Kidney (tissue), 13 donors: ENCODE measurements at regions not wholly inside any gene's neighbourhood (a gene's known extent, or its start where the extent isn't known, plus 50 kb on each side); places are given as distances from the start of the nearest gene placed in this dataset.
A peak's percentile ranks its signal among the peaks of the same experiment; 100 is the strongest.

Experiments
- DNase-seq, 5 donors: peaks; one replicate each; pipeline ENCODE4 v3.0.0-alpha.2; 2013 to 2020
- FAIRE-seq: peaks from 2 replicates; lab custom pipeline; 2012; peaks lifted over from hg19 to GRCh38; lab: Jason Lieb, UNC
- H3K27ac ChIP-seq, 2 donors: one replicate each; pipeline ENCODE4 v1.7.0; 2013; ENCODE audit warnings: low read depth in 2 of 2, low read length in 2 of 2, inconsistent platforms in 1 of 2
- H3K27me3 ChIP-seq: one replicate; pipeline ENCODE4 v1.7.1; 2013; ENCODE audit warnings: low read length, inconsistent platforms; ENCODE audit not compliant: control insufficient read depth, insufficient read depth
- H3K36me3 ChIP-seq, 3 donors: one replicate each; pipeline versions ENCODE4 v1.7.0 to v1.7.1; 2013; ENCODE audit warnings: low read length in 3 of 3, control low read depth in 1 of 3, inconsistent platforms in 1 of 3; ENCODE audit not compliant: insufficient read depth in 3 of 3, control insufficient read depth in 2 of 3
- H3K4me1 ChIP-seq, 3 donors: one replicate each; pipeline versions ENCODE4 v1.7.0 to v1.7.1; 2013; ENCODE audit warnings: low read length in 3 of 3, inconsistent platforms in 1 of 3, low read depth in 1 of 3; ENCODE audit not compliant: control insufficient read depth in 2 of 3, insufficient read depth in 2 of 3
- H3K4me3 ChIP-seq, 3 donors: one replicate each; pipeline versions ENCODE4 v1.7.0 to v1.8.1; 2013; ENCODE audit warnings: low read length in 3 of 3, control low read depth in 1 of 3, inconsistent platforms in 1 of 3
- H3K9ac ChIP-seq, 3 donors: one replicate each; pipeline versions ENCODE4 v1.7.0 to v1.7.1; 2013; ENCODE audit warnings: low read length in 3 of 3, control low read depth in 1 of 3, inconsistent platforms in 1 of 3
- H3K9me3 ChIP-seq, 3 donors: one replicate each; pipeline versions ENCODE4 v1.7.0 to v1.7.1; 2013; ENCODE audit warnings: low read length in 3 of 3, control low read depth in 1 of 3, inconsistent platforms in 1 of 3; ENCODE audit not compliant: control insufficient read depth in 2 of 3, insufficient read depth in 1 of 3
- intact Hi-C: fragments of 100-400 bp; cut with DNase I; formaldehyde crosslinking; loops from one replicate; pipeline ENCODE4 v1.11.1; 2022
- TF ChIP-seq, protein P1 (sequence below): IDR thresholded peaks from 3 replicates; pipeline ENCODE4 v1.5.1; 2012; ENCODE audit warnings: mild to moderate bottlenecking, moderate library complexity, borderline replicate concordance; ENCODE audit not compliant: insufficient read depth; ENCODE audit errors: extremely low read depth
- donor health status: control.
- donor health status: control.
- donor health status: control.
- donor health status: control.
- donor health status: control.
- donor health status: DM: yes; HTN: yes; CAD: no.
- donor health status: Normal renal cell carcinoma (clear cell type).

DNA sequence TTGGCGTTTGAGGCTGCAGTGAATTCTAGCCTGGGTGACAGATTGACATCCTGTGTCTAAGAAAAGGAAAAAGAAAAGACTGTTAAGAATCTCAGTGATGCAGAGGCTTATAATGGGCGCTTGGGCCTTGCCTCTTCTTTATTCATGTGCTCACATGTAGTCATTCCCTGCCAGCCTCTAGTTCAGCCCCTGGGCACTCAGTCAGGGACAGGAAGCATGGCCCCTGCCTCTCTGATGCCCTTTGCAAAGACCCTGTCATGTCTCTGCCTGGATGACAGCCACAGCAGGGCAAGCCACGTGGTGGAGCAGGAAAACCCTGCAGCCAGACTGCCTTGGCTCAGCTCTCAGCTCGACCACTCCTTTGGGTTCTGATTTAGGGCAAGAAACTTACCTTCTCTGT lies 368.9 kb downstream of the RPS24 start:
- no peak overlapping the region for H3K4me3 ChIP-seq
- no peak overlapping the region for H3K9ac ChIP-seq
- H3K27ac ChIP-seq = no peak overlapping the region
- intact Hi-C loops = no loop called here
- H3K27me3 ChIP-seq = no peaks in the 10 kb centered on the region
- TF ChIP-seq, protein P1, sequence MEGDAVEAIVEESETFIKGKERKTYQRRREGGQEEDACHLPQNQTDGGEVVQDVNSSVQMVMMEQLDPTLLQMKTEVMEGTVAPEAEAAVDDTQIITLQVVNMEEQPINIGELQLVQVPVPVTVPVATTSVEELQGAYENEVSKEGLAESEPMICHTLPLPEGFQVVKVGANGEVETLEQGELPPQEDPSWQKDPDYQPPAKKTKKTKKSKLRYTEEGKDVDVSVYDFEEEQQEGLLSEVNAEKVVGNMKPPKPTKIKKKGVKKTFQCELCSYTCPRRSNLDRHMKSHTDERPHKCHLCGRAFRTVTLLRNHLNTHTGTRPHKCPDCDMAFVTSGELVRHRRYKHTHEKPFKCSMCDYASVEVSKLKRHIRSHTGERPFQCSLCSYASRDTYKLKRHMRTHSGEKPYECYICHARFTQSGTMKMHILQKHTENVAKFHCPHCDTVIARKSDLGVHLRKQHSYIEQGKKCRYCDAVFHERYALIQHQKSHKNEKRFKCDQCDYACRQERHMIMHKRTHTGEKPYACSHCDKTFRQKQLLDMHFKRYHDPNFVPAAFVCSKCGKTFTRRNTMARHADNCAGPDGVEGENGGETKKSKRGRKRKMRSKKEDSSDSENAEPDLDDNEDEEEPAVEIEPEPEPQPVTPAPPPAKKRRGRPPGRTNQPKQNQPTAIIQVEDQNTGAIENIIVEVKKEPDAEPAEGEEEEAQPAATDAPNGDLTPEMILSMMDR = no peak
- peak in 1 of 5 donors; percentile 22 for DNase-seq
- H3K9me3 ChIP-seq = no peaks in the 10 kb centered on the region
- H3K36me3 ChIP-seq = no peaks in the 10 kb centered on the region
- FAIRE-seq = no peak
- peaks cover 0 to 6% (median 3%) of the 10 kb centered on the region in 3 donors for H3K4me1 ChIP-seq

DNA sequence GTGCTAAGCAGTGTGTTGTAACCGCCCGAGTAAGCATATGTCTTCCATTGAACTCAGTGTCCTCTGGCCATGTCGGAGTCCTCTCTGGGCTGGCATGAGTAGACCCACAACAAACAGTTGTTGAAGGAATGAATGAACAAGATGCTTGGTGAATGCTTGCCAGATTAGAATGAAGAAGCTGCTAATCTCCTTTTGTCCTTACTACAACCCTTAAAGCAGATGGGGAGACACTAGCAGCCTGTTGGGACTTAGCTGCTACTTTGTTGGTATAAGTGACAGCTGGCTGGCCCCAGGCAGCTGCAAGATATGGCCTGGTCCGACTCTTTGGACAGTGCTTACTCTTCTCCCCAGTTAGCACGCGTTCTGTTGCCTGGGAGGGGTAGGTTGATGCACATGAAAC lies 370.1 kb downstream of the RPS24 start:
- H3K9me3 ChIP-seq = no peaks in the 10 kb centered on the region
- no peak overlapping the region for H3K9ac ChIP-seq
- no peak overlapping the region for H3K27ac ChIP-seq
- no peak overlapping the region for H3K4me3 ChIP-seq
- intact Hi-C loops = no loop called here
- peaks cover 5 to 9% (median 6%) of the 10 kb centered on the region in 3 donors for H3K4me1 ChIP-seq
- FAIRE-seq (no peak), DNase-seq (no peak)
- TF ChIP-seq, protein P1 = no peak
- H3K36me3 ChIP-seq = no peaks in the 10 kb centered on the region
- H3K27me3 ChIP-seq = no peaks in the 10 kb centered on the region

GRCh38 chr10:78404296-78404695 lies 370.6 kb downstream of the RPS24 start:
- H3K4me1 ChIP-seq = peaks cover 5 to 9% (median 6%) of the 10 kb centered on the region in 3 donors
- FAIRE-seq = no peak

GRCh38 chr10:78405231-78405630 lies 371.6 kb downstream of the RPS24 start:
- TF ChIP-seq, protein P1 = no peak
- FAIRE-seq (no peak), DNase-seq (peak in 1 of 5 donors; percentile 16)
- intact Hi-C loops = no loop called here
- H3K9ac ChIP-seq = no peak overlapping the region
- H3K36me3 ChIP-seq = no peaks in the 10 kb centered on the region
- no peaks in the 10 kb centered on the region for H3K27me3 ChIP-seq
- no peak overlapping the region for H3K4me3 ChIP-seq
- no peaks in the 10 kb centered on the region for H3K9me3 ChIP-seq
- no peak overlapping the region for H3K27ac ChIP-seq
- peaks cover 5 to 9% (median 6%) of the 10 kb centered on the region in 3 donors for H3K4me1 ChIP-seq

More at GRCh38 chr10:78404296-78404695, 370.6 kb downstream of the RPS24 start:
- intact Hi-C loops = no loop called here
- Histone ChIP-seq H3K9me3 (no peaks in the 10 kb centered on the region), H3K9ac (no peak overlapping the region), H3K27ac (no peak overlapping the region), H3K27me3 (no peaks in the 10 kb centered on the region), H3K36me3 (no peaks in the 10 kb centered on the region), H3K4me3 (no peak overlapping the region)
- TF ChIP-seq, protein P1 = no peak
- DNase-seq = no peak
